Keratinocyte (primary cell): ENCODE measurements at regions not wholly inside any gene's neighbourhood (a gene's known extent, or its start where the extent isn't known, plus 50 kb on each side); places are given as distances from the start of the nearest gene placed in this dataset.

Source experiments
- EZH2 ChIP-seq: IDR thresholded peaks from one replicate; pipeline ENCODE4 v1.6.1; 2012; ENCODE audit warnings: inconsistent platforms, mild to moderate bottlenecking, low read length, moderate library complexity
- TF ChIP-seq, protein P1 (sequence below), 3 experiments: IDR thresholded peaks in 1 of 3; conservative IDR thresholded peaks in 1 of 3; optimal IDR thresholded peaks in 1 of 3; 2 replicates in 2 of 3; 3 replicates in 1 of 3; pipeline versions ENCODE3 to v1.5.1; 2011; ENCODE audit warnings: low read length in 3 of 3, mild to moderate bottlenecking in 3 of 3, moderate library complexity in 2 of 3, control low read depth in 1 of 3, inconsistent platforms in 1 of 3; ENCODE audit not compliant: insufficient read depth in 2 of 3; ENCODE audit errors: extremely low read depth in 1 of 3

DNA sequence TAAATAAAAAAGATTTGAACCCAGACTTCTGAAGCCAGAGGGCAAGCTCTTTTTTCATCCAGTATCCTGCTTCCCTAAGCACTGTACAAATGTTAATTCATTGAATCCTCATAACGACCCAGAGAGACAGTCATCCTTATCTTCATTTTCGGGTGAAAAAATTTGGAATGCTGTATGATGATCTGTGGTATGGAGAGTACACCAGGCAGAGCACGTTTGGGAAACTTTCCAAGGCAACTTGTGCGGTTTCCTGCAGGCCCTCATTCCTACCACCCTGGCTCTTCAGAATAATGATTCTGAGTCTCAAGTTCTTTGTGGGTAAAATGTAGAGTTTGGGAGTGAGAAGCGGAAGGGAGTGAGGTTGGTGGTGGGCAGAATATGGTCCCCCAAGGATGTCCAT is 177.9 kb upstream of the CADM1 start:
- TF ChIP-seq, protein P1, sequence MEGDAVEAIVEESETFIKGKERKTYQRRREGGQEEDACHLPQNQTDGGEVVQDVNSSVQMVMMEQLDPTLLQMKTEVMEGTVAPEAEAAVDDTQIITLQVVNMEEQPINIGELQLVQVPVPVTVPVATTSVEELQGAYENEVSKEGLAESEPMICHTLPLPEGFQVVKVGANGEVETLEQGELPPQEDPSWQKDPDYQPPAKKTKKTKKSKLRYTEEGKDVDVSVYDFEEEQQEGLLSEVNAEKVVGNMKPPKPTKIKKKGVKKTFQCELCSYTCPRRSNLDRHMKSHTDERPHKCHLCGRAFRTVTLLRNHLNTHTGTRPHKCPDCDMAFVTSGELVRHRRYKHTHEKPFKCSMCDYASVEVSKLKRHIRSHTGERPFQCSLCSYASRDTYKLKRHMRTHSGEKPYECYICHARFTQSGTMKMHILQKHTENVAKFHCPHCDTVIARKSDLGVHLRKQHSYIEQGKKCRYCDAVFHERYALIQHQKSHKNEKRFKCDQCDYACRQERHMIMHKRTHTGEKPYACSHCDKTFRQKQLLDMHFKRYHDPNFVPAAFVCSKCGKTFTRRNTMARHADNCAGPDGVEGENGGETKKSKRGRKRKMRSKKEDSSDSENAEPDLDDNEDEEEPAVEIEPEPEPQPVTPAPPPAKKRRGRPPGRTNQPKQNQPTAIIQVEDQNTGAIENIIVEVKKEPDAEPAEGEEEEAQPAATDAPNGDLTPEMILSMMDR (optimal IDR thresholded peaks at IDR 0.05 in 1 of 3, IDR thresholded peaks at IDR 0.05 in 1 of 3, conservative IDR thresholded peaks at IDR 0.05 in 1 of 3; ENCODE audit: extremely low read depth in 1 of 3, insufficient read depth in 2 of 3, low read length in 3 of 3): no peak
- TF ChIP-seq EZH2: no peak
